ENCODE measurements at regions not wholly inside any gene's neighbourhood (a gene's known extent, or its start where the extent isn't known, plus 50 kb on each side); places are given as distances from the start of the nearest gene placed in this dataset.

- TF ChIP-seq CTCF (conservative IDR thresholded peaks at IDR 0.05) (no peak), EZH2 (IDR thresholded peaks at IDR 0.05; ENCODE audit: low read depth) (no peak)
Measured at GRCh38 chr13:107554460-107554859, 660.9 kb downstream of the LIG4 start.
